ENCODE measurements at regions not wholly inside any gene's neighbourhood (a gene's known extent, or its start where the extent isn't known, plus 50 kb on each side); places are given as distances from the start of the nearest gene placed in this dataset.

- TF ChIP-seq CTCF (conservative IDR thresholded peaks at IDR 0.05; ENCODE audit: low read depth, low read length): no peak
- no peak for TF ChIP-seq EZH2 (IDR thresholded peaks at IDR 0.05; ENCODE audit: borderline replicate concordance, low read depth, low read length, poor library complexity, severe bottlenecking)
Measured at GRCh38 chr10:131638049-131638879, 262.5 kb upstream of the PPP2R2D start.
